GM19463 (cell line): ENCODE measurements at regions not wholly inside any gene's neighbourhood (a gene's known extent, or its start where the extent isn't known, plus 50 kb on each side); places are given as distances from the start of the nearest gene placed in this dataset.
"Not testable (repeated sequence)": the region's sequence is repeated elsewhere in the genome, so short reads cannot be mapped to it uniquely, and the experiment has no call there.

Experiments
- ATAC-seq: cut with Tn5 transposase; IDR thresholded peaks from one replicate; pipeline ENCODE4 v1.9.1; 2021; ENCODE audit warnings: mild to moderate bottlenecking, moderate library complexity; ENCODE audit not compliant: unreplicated experiment

DNA sequence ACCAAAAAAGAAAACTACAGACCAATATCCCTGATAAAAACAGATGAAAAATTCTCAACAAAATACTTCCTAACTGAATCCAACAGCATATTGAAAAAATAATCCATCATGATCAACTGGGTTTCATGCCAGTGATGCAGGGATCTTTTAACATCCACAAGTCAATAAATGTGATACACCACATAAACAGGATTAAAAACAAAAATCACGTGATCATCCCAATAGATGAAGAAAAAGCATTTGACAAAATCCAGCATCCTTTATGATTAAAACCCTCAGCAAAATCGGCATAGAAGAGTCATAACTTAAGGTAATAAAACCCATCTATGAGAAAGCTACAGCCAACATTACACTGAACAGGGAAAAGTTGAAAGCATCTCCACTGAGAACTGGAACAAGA is 107.5 kb downstream of the DCLK3 start:
- ATAC-seq = no peak

DNA sequence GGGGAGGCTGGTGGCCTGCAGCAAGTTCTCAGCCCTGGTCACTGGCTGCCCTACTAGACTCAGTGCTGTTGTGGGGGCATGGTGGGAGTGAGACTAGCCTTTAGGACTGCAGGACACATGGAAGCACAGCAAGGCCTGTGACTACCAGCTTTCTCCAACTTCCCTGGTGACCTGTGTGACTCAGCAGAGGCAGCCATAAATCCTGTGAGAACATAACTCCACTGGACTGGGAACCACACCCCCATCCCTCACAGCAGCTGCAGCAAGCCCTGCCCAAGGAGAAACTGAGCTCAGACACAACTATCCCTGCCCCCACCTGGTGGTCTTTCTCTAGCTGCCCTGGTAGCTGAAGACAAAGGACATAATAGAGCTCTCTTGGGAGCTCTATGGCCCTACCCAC is 111.3 kb downstream of the DCLK3 start:
- no peak for ATAC-seq

DNA sequence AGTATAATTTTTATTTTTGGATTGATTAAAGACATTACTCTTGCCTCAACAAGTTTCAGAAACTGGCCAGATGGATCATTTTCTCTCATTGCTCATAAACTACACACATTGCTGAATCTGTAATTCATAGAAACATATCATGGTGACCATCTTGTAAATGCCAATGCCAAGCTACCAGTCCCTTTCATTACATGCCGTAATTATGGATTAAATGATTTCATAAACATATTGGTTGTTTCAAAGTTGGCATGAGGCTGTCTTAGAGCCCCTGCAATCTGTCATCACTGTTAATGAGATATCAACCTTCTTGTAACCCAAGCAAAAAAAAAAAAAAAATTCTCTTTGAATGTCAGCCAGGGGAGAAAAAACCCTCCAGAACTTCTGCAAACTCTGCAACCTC is 112.2 kb downstream of the DCLK3 start:
- no peak for ATAC-seq

DNA sequence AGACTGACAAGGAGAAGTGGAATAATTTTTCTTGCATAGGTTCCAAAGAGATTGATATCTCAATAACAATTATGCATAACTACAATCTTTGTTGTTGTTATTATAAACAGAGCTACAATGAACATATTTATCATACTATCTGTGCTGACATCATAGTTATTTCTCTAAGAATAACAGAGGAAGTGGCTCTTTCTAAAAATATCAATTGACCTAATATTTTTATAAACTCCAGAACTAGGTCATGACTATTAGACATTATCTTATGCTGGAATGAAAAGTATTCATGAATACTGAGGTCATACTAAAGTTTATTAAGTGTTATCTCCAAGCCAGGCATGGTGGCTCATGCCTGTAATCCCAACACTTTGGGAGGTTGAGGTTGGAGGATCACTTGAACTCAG is 114.1 kb downstream of the DCLK3 start:
- ATAC-seq = no peak

DNA sequence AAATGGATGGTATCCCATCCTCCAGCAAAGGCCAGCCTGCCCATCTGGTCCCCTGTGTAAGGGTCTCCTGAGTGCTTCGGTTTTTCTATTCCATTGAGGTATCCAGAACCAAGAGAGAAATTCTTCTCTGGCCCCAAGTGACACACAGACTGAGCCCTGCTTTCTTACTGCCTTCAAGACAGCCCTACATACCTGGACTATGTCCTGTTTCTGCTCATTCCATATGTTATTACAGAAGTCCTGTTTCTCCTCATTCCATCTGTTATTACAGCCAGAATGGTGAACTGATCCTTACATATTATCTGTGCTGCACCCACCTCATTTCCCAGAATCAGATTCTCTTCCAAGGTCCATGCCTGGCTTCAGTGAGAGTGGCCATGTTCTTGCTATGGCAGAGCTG is 115.2 kb downstream of the DCLK3 start:
- ATAC-seq = peak; percentile 2

DNA sequence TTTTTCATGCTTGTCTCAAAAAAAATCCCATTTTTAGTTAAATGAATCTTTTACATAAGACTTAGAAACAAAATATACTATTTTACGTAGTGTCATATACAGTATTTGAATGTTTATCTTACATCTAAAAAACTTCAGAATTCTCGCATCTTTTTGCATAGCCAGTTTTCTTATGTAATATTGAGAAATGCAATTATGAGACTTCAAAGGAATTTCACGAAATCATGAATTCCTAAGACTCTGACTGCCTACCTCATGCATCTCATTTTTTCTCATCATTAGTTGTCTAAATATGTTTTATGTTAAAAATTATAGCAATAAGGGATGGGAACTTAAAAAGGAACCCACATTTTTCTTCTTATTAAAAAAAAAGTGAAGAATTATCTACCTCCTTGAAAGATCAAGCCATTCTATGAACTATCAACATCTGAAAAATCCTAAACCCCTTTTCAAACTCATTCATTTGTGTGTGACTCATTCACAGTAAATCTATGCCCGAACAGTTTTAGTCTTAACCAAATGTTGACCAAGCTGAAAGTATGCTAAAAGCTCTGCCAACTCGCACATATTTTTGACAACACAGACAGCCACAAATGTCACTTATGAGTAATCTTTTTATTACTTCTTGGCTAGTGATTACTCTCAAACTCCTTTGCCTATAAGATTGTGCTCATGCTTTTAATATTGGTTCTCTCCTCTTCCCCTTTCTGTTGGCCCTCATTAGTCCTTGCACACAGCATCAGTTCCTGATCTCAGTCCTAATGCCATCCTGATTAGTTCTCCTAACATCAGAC is 115.9 kb downstream of the DCLK3 start:
- ATAC-seq = peak; percentile 93

DNA sequence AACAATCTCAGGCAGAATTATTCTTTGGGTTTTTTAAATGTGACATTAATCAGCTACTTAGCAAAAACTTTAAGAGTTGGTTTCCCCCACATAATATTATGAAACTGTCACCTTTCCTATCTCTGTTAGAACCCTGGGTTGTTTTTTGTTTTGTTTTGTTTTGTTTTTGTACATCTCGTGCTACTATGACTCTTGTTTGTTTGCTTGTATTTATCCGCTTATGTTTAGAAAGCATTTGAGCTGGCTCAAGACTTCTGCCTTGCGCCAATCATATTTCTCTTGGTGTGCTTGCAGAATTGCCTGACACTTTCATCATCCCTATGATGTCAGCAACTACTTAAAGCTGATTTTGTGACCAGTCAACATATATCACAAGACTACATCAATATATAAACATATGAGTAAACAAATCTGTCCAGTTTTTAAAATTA is 116.9 kb downstream of the DCLK3 start:
- ATAC-seq = no peak

DNA sequence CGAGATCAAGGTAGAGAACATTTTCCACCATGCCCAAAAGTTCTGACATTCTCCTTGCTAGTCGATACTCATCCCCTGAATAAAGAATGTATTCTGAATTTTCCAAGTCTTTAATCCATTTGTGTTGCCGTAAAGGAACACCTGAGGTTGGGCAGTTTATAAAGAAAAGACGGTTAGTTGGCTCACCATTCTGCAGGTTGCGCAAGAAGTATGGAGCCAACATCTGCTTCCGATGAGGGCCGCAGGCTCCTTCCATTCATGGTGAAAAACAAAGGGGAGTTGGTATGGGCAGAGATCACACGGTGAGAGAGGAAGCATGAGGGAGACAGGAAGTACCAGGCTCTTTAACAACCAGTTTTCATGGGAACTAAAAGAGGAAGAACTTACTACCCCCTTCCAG is 121.2 kb downstream of the DCLK3 start:
- no peak for ATAC-seq

DNA sequence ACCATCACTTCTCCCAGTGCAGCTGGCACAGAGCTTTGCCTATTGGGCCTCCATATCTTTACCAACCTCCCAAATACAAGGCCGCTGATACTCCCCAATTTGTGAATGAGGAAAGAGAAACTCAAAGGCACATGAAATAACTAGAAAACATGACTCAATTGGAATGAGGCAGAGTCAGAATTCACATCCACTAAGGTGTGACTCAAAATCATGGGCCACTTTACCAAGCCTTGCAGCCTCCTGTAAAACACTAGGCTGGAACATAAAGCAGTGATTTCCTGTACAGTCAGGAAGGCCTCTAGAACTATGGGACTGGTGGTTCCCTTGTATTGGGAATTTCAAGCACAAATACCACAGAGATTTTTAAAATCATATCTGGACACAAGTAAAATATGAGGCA is 128.6 kb downstream of the DCLK3 start:
- ATAC-seq = no peak

DNA sequence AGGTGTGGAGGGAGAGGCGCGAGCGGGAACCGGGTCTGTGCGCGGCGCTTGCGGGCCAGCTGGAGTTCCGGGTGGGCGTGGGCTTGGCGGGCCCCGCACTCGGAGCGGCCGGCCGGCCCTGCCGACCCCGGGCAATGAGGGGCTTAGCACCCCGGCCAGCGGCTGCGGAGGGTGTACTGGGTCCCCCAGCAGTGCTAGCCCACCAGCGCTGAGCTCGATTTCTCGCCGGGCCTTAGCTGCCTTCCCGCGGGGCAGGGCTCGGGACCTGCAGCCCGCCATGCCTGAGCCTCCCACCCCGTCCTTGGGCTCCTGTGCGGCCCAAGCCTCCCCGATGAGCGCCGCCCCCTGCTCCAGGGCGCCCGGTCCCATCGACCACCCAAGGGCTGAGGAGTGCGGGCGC is 130.5 kb downstream of the DCLK3 start:
- not testable (repeated sequence) for ATAC-seq

DNA sequence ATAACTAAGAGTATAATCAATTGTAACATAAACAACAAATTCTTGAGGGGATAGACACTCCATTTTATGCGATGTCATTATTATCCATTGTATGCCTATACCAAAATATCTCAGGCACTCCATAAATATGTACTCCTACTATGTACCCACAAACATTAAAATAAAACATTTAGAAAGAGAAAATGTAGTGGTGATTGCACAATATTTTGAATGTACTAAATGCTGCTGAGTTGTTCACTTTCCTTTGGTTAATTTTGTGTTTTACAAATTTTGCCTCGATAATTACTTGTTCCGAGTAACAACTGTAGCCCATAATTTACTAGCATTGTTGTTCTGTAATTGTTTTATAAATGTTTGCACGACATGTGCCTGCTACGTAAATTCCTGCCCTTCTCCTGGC is 131.3 kb downstream of the DCLK3 start:
- no peak for ATAC-seq

DNA sequence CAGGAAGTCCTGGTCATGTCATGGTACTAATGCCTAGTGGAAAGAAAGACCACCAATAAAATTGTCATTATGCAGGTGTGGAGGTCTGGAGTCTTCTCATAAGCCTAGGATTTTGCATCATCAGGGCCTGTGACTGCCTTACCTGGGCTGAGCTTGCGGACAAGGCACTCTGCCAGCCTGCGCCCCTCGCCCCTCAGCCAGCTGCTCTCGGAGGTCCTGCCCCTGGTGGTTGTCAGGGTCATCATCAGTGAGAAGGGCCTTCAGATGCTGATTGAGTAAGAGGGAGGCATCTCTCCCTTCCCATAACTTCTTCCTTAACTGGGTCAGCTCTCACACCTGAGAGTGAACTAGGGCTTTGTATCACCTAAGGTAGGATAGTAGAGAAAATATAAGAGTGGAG is 132.8 kb downstream of the DCLK3 start:
- ATAC-seq = no peak

DNA sequence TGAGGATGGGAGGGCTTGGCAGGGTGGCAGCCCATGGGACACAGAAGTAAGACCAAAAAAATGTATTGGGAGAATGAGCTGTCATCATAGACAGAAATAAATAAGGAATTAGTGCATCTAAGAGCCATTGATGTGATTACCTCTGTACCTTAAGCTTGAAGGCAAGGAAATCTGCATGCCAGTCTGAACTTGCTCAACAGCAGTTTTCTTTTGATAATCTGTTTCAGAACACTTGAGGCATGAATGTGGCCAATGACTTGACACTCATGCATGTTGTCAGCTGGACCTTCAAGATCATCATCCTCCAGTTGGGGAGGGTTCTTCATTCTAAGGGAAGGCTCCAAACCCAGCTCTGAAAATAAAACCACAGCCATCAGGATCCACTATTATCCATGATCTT is 148.5 kb downstream of the DCLK3 start:
- no peak for ATAC-seq

DNA sequence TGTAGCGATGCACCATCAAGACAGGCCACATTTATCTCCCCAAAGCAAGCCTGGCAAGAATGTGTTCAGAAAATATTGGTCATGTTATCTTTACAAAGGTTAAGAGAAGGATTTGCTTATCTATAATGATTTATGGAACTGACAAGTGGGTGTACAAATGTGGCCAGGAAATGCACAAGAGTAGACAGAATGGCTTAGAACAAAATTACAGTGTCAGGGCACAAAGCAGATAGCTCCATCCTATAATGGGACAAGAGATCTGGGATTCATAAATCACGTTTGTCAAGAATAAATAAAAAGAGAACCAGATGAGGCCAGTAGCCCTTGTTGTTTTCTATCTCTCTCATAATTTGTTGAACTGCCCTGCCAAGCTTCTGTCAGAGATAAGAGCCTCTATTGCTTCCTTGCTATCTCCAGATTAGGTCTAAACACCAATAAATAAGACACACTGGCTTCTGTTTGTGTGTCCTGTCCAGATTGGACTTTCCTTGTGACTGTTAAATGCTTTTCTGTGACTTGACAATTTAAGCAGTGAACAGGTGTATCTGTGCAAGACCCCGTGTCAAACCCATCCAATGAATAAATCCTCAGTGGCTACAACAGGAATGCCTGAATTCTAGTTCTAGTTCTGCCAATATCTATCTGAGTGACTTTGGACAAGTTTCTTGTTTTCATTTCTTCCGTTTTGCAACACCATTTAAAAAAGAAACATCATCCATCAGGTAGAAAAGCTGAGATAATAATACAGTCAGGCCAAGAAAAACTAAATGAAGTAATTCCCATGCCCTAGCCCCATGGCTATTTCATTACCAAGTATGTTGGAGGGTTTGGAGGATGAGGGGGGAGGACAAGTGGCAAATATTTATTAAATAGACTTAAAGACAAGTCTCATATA is 157.2 kb downstream of the DCLK3 start:
- ATAC-seq = no peak

DNA sequence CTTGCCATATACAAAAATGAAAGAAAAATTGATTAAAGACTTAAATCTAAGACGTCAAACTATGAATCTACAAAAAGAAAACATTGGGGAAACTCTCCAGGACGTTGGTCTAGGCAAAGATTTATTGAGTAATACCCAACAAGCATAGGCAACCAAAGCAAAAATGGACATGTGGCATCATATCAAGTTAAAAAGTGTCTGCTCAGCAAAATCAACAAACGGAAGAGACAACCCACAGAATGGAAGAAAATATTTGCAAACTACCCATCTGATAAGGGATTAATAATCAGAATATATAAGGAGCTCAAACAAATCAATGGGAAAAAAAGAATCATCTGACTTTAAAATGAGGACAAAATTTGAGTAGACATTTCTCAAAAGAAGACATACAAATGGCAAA is 160.9 kb downstream of the DCLK3 start:
- no peak for ATAC-seq

DNA sequence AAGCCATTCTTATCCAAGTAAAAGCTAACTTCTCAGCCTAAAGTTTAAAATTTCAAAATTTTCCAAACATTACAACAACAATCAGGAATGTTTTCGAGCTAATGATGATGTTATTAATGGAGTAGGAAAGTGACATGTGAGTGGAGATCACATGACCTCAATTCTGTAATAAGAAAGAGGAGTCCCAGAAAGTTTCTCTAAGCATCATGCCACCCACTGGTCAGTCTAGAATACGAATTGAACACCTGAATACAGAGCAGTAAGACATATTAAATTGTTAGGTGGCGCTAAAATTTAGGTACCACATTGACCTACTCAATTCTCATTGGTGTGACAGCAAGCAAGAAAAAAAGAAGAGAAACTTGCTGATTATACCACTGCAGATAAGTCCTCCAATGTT is 163.9 kb downstream of the DCLK3 start:
- ATAC-seq = no peak
